Neutrophil (primary cell): ENCODE measurements at regions not wholly inside any gene's neighbourhood (a gene's known extent, or its start where the extent isn't known, plus 50 kb on each side); places are given as distances from the start of the nearest gene placed in this dataset.

Source experiments
- H3K27ac ChIP-seq: fragments of 200-600 bp; sonication (generic); 2 replicates; pipeline ENCODE4 v1.5.1; 2016; ENCODE audit warnings: mild to moderate bottlenecking, moderate library complexity
- H3K27me3 ChIP-seq: fragments of 200-600 bp; sonication (generic); 2 replicates; pipeline ENCODE4 v1.6.0; 2016; ENCODE audit warnings: mild to moderate bottlenecking
- H3K36me3 ChIP-seq: fragments of 200-600 bp; sonication (generic); 2 replicates; pipeline ENCODE4 v1.5.1; 2017
- H3K4me1 ChIP-seq, 2 experiments: fragments of 200-600 bp in 1 of 2; sonication (generic) in 1 of 2; 1 replicate in 1 of 2; 2 replicates in 1 of 2; pipeline versions ENCODE4 v1.5.1 to v1.6.1; 2013 to 2016; ENCODE audit warnings: low read depth in 1 of 2, low read length in 1 of 2, mild to moderate bottlenecking in 1 of 2, moderate library complexity in 1 of 2; ENCODE audit not compliant: control insufficient read depth in 1 of 2, insufficient read depth in 1 of 2
- H3K4me3 ChIP-seq, 2 experiments: fragments of 200-600 bp in 1 of 2; sonication (generic) in 1 of 2; 1 replicate in 1 of 2; 2 replicates in 1 of 2; pipeline ENCODE4 v1.5.1; 2013 to 2016; ENCODE audit warnings: low read depth in 1 of 2, low read length in 1 of 2, mild to moderate bottlenecking in 1 of 2, moderate library complexity in 1 of 2
- H3K9me3 ChIP-seq: fragments of 200-600 bp; sonication (generic); 2 replicates; pipeline ENCODE4 v1.5.1; 2016
- TF ChIP-seq, protein P1 (sequence below): fragments of 200-600 bp; sonication (generic); IDR thresholded peaks from 2 replicates; pipeline ENCODE4 v1.5.1; 2016; ENCODE audit warnings: antibody characterized with exemption

- Histone ChIP-seq H3K27me3 (no peaks in the 10 kb centered on the region), H3K36me3 (no peaks in the 10 kb centered on the region), H3K9me3 (no peaks in the 10 kb centered on the region), H3K4me3 (no peak overlapping the region), H3K4me1 (no peaks in the 10 kb centered on the region), H3K27ac (no peak overlapping the region)
- TF ChIP-seq, protein P1, sequence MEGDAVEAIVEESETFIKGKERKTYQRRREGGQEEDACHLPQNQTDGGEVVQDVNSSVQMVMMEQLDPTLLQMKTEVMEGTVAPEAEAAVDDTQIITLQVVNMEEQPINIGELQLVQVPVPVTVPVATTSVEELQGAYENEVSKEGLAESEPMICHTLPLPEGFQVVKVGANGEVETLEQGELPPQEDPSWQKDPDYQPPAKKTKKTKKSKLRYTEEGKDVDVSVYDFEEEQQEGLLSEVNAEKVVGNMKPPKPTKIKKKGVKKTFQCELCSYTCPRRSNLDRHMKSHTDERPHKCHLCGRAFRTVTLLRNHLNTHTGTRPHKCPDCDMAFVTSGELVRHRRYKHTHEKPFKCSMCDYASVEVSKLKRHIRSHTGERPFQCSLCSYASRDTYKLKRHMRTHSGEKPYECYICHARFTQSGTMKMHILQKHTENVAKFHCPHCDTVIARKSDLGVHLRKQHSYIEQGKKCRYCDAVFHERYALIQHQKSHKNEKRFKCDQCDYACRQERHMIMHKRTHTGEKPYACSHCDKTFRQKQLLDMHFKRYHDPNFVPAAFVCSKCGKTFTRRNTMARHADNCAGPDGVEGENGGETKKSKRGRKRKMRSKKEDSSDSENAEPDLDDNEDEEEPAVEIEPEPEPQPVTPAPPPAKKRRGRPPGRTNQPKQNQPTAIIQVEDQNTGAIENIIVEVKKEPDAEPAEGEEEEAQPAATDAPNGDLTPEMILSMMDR, result no peak
Observed at GRCh38 chr3:103499132-103499900, 1064.5 kb downstream of the ZPLD1 start.

DNA sequence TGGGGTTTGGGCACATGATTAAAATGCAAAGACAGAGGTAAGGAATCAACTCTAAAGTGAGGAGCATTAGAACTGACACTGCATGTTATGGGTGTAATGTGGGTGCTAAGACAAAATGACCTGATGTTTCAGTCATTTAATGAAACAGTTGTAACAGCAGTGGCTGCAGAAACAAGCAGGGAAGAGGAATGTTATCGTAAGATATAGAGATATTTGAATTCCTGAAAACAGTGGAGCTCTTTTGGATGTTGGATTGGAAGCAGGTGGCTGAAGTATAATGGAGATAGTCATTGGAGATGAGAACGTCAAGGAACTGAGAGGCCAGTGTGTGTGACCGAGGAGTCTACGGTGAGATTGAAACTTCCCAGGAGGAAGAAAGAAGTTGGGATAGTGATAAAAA, 1065.2 kb downstream of the ZPLD1 start:
- Histone ChIP-seq H3K4me3 (no peak overlapping the region), H3K27me3 (no peaks in the 10 kb centered on the region), H3K36me3 (no peaks in the 10 kb centered on the region), H3K9me3 (no peaks in the 10 kb centered on the region), H3K27ac (no peak overlapping the region), H3K4me1 (no peaks in the 10 kb centered on the region)
- TF ChIP-seq, protein P1, result no peak

GRCh38 chr3:103510760-103511159, 1075.9 kb downstream of the ZPLD1 start:
- Histone ChIP-seq H3K27ac (no peak overlapping the region), H3K9me3 (no peaks in the 10 kb centered on the region), H3K36me3 (no peaks in the 10 kb centered on the region), H3K4me3 (no peak overlapping the region), H3K27me3 (no peaks in the 10 kb centered on the region), H3K4me1 (no peaks in the 10 kb centered on the region)
- TF ChIP-seq, protein P1, result no peak

DNA sequence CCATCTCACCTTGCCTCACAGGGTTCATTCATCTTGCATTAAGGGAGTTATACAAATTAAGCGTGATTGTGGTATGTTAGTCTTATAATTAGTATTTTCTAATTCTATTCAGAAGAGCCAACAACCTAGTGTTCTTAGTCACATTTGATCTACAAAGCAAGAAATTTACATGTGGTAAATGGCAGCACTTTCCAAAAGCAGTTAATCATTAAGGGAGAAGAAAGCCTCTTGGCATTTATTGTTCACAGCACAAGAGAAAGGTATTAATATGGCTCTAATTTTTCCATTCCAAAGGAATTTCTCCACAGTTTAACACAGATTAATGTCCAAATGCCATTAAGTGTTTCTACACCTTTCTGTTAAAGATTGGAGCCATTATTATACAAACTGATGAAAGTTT, 1077.1 kb downstream of the ZPLD1 start:
- no peak overlapping the region for H3K27ac ChIP-seq
- no peak overlapping the region for H3K4me3 ChIP-seq

DNA sequence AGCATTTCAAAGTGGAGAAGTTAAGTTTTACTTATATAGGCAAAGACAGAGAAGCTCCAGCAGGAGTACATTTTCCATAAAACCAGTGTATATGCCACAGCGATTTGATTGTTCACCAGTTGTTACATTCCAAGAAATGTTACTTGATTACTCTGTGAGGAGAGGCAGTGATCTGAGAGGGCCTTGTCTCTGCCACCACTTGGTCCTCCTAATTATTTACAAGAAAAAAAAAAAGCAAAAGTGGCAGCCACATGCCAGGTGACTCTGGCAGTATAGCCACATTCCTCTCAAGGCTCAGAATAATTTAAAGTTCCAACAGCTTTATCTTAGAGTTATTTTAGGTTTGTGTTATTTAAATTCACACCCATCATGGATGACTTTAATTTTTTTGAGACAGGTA, 1077.8 kb downstream of the ZPLD1 start:
- Histone ChIP-seq H3K9me3 (no peaks in the 10 kb centered on the region), H3K36me3 (no peaks in the 10 kb centered on the region), H3K27me3 (no peaks in the 10 kb centered on the region), H3K4me1 (no peaks in the 10 kb centered on the region), H3K4me3 (no peak overlapping the region), H3K27ac (no peak overlapping the region)
- TF ChIP-seq, protein P1, result no peak

More for the DNA sequence above, 1077.1 kb downstream of the ZPLD1 start:
- Histone ChIP-seq H3K9me3 (no peaks in the 10 kb centered on the region), H3K4me1 (no peaks in the 10 kb centered on the region), H3K36me3 (no peaks in the 10 kb centered on the region), H3K27me3 (no peaks in the 10 kb centered on the region)
- TF ChIP-seq, protein P1, result no peak
